ENCODE measurements at regions not wholly inside any gene's neighbourhood (a gene's known extent, or its start where the extent isn't known, plus 50 kb on each side); places are given as distances from the start of the nearest gene placed in this dataset.

DNA sequence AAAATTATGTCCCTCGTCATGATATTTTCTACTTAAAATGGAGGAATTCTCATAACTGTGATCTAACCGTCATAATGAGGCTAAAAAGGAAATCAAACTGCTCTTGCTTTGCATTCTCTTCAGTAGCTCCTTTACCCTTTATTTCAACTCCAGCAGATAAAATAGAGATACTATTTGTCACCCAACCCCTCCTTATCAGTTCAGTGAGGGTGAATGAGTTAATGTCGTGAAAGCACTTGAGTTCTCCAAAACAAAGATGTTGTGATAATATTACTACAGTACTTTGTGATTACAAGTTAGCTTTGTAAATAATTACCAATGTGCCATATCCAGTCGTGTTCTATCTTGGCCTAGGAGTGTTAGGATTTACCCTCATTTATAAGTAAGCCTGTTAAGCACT lies 63.4 kb upstream of the ANKRD28 start (continued):
- TF ChIP-seq, protein P1, sequence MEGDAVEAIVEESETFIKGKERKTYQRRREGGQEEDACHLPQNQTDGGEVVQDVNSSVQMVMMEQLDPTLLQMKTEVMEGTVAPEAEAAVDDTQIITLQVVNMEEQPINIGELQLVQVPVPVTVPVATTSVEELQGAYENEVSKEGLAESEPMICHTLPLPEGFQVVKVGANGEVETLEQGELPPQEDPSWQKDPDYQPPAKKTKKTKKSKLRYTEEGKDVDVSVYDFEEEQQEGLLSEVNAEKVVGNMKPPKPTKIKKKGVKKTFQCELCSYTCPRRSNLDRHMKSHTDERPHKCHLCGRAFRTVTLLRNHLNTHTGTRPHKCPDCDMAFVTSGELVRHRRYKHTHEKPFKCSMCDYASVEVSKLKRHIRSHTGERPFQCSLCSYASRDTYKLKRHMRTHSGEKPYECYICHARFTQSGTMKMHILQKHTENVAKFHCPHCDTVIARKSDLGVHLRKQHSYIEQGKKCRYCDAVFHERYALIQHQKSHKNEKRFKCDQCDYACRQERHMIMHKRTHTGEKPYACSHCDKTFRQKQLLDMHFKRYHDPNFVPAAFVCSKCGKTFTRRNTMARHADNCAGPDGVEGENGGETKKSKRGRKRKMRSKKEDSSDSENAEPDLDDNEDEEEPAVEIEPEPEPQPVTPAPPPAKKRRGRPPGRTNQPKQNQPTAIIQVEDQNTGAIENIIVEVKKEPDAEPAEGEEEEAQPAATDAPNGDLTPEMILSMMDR (conservative IDR thresholded peaks at IDR 0.05; ENCODE audit: low read depth in 2 of 2), result no peak
- TF ChIP-seq STAT1 (IDR thresholded peaks at IDR 0.05; ENCODE audit: unreplicated experiment) (no peak), POLR2AphosphoS5 (IDR thresholded peaks at IDR 0.05; ENCODE audit: low read depth) (no peak), CREB1 (CRISPR knock-in tag; IDR thresholded peaks at IDR 0.05; ENCODE audit: low read depth) (no peak), EZH2 (IDR thresholded peaks at IDR 0.05; ENCODE audit: low read depth, unreplicated experiment) (no peak), ZNF114 (CRISPR knock-in tag; IDR thresholded peaks at IDR 0.05) (no peak)
- TF ChIP-seq, protein P2, sequence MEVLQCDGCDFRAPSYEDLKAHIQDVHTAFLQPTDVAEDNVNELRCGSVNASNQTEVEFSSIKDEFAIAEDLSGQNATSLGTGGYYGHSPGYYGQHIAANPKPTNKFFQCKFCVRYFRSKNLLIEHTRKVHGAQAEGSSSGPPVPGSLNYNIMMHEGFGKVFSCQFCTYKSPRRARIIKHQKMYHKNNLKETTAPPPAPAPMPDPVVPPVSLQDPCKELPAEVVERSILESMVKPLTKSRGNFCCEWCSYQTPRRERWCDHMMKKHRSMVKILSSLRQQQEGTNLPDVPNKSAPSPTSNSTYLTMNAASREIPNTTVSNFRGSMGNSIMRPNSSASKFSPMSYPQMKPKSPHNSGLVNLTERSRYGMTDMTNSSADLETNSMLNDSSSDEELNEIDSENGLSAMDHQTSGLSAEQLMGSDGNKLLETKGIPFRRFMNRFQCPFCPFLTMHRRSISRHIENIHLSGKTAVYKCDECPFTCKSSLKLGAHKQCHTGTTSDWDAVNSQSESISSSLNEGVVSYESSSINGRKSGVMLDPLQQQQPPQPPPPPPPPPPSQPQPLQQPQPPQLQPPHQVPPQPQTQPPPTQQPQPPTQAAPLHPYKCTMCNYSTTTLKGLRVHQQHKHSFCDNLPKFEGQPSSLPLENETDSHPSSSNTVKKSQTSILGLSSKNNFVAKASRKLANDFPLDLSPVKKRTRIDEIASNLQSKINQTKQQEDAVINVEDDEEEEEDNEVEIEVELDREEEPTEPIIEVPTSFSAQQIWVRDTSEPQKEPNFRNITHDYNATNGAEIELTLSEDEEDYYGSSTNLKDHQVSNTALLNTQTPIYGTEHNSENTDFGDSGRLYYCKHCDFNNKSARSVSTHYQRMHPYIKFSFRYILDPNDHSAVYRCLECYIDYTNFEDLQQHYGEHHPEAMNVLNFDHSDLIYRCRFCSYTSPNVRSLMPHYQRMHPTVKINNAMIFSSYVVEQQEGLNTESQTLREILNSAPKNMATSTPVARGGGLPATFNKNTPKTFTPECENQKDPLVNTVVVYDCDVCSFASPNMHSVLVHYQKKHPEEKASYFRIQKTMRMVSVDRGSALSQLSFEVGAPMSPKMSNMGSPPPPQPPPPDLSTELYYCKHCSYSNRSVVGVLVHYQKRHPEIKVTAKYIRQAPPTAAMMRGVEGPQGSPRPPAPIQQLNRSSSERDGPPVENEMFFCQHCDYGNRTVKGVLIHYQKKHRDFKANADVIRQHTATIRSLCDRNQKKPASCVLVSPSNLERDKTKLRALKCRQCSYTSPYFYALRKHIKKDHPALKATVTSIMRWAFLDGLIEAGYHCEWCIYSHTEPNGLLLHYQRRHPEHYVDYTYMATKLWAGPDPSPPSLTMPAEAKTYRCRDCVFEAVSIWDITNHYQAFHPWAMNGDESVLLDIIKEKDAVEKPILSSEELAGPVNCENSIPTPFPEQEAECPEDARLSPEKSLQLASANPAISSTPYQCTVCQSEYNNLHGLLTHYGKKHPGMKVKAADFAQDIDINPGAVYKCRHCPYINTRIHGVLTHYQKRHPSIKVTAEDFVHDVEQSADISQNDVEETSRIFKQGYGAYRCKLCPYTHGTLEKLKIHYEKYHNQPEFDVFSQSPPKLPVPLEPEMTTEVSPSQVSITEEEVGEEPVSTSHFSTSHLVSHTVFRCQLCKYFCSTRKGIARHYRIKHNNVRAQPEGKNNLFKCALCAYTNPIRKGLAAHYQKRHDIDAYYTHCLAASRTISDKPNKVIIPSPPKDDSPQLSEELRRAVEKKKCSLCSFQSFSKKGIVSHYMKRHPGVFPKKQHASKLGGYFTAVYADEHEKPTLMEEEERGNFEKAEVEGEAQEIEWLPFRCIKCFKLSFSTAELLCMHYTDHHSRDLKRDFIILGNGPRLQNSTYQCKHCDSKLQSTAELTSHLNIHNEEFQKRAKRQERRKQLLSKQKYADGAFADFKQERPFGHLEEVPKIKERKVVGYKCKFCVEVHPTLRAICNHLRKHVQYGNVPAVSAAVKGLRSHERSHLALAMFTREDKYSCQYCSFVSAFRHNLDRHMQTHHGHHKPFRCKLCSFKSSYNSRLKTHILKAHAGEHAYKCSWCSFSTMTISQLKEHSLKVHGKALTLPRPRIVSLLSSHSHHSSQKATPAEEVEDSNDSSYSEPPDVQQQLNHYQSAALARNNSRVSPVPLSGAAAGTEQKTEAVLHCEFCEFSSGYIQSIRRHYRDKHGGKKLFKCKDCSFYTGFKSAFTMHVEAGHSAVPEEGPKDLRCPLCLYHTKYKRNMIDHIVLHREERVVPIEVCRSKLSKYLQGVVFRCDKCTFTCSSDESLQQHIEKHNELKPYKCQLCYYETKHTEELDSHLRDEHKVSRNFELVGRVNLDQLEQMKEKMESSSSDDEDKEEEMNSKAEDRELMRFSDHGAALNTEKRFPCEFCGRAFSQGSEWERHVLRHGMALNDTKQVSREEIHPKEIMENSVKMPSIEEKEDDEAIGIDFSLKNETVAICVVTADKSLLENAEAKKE (CRISPR knock-in tag; IDR thresholded peaks at IDR 0.05), result no peak

DNA sequence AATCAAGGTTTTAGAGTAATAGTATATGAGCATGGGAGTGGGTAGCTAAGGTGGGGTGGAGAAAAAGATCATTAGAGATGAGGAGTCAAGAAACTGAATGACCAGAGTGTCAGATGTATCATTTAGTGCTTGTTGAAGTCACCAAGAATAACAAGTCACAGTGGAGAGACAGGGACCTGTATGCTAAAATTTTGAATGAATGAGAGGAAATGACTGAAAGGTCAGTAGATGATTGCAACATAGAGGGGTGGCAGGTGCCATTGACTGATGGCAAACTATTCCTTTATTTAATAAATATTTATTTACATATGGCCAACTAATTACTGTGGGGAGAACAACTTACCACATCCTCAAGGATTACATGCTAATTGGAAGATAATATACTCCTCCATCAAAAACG lies 75.0 kb upstream of the ANKRD28 start:
- no peak overlapping the region for H3K27ac ChIP-seq (ENCODE audit: low read depth)
- H3K36me3 ChIP-seq (ENCODE audit: insufficient read depth), result no peaks in the 10 kb centered on the region
- no peak overlapping the region for H3K4me2 ChIP-seq
- Mint-ChIP-seq H3K4me1 (no peaks in the 10 kb centered on the region), H3K4me3 (no peak overlapping the region), H3K36me3 (ENCODE audit: low read depth) (peaks cover 21% of the 10 kb centered on the region; the same call in 2 of the 3 replicates), H3K9me3 (peaks cover 18% of the 10 kb centered on the region), H3K27ac (no peak overlapping the region), H3K27me3 (ENCODE audit: insufficient read depth, low read depth, poor library complexity) (peaks cover 2% of the 10 kb centered on the region)
- no peaks in the 10 kb centered on the region for H3K79me2 ChIP-seq (replicated peaks; ENCODE audit: insufficient read depth)
- ATAC-seq (no peak), DNase-seq (ENCODE audit: low spot score) (no peak)
- H2AFZ ChIP-seq, result no peak overlapping the region
- no peak overlapping the region for H3K4me3 ChIP-seq
- H3F3A ChIP-seq (replicated peaks; ENCODE audit: low read depth), result no peaks in the 10 kb centered on the region
- no peaks in the 10 kb centered on the region for H3K27me3 ChIP-seq (ENCODE audit: insufficient read depth)
- no peaks in the 10 kb centered on the region for H3K9me2 ChIP-seq (ENCODE audit: insufficient read depth)
- no peaks in the 10 kb centered on the region for H3K4me1 ChIP-seq (ENCODE audit: insufficient read depth)
- H4K20me1 ChIP-seq (replicated peaks; ENCODE audit: insufficient read depth), result no peaks in the 10 kb centered on the region; the same call in 1 of the 2 replicates
- no peak for TF ChIP-seq POLR2AphosphoS5 (IDR thresholded peaks at IDR 0.05; ENCODE audit: low read depth)
- TF ChIP-seq, protein P3, sequence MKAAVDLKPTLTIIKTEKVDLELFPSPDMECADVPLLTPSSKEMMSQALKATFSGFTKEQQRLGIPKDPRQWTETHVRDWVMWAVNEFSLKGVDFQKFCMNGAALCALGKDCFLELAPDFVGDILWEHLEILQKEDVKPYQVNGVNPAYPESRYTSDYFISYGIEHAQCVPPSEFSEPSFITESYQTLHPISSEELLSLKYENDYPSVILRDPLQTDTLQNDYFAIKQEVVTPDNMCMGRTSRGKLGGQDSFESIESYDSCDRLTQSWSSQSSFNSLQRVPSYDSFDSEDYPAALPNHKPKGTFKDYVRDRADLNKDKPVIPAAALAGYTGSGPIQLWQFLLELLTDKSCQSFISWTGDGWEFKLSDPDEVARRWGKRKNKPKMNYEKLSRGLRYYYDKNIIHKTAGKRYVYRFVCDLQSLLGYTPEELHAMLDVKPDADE (IDR thresholded peaks at IDR 0.05), result no peak
- TF ChIP-seq, protein P1 (conservative IDR thresholded peaks at IDR 0.05; ENCODE audit: low read depth in 2 of 2), result no peak
- TF ChIP-seq EZH2 (IDR thresholded peaks at IDR 0.05; ENCODE audit: low read depth, unreplicated experiment), result no peak
- TF ChIP-seq JUNB (IDR thresholded peaks at IDR 0.05; ENCODE audit: unreplicated experiment), result no peak
- TF ChIP-seq, protein P4, sequence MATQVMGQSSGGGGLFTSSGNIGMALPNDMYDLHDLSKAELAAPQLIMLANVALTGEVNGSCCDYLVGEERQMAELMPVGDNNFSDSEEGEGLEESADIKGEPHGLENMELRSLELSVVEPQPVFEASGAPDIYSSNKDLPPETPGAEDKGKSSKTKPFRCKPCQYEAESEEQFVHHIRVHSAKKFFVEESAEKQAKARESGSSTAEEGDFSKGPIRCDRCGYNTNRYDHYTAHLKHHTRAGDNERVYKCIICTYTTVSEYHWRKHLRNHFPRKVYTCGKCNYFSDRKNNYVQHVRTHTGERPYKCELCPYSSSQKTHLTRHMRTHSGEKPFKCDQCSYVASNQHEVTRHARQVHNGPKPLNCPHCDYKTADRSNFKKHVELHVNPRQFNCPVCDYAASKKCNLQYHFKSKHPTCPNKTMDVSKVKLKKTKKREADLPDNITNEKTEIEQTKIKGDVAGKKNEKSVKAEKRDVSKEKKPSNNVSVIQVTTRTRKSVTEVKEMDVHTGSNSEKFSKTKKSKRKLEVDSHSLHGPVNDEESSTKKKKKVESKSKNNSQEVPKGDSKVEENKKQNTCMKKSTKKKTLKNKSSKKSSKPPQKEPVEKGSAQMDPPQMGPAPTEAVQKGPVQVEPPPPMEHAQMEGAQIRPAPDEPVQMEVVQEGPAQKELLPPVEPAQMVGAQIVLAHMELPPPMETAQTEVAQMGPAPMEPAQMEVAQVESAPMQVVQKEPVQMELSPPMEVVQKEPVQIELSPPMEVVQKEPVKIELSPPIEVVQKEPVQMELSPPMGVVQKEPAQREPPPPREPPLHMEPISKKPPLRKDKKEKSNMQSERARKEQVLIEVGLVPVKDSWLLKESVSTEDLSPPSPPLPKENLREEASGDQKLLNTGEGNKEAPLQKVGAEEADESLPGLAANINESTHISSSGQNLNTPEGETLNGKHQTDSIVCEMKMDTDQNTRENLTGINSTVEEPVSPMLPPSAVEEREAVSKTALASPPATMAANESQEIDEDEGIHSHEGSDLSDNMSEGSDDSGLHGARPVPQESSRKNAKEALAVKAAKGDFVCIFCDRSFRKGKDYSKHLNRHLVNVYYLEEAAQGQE (IDR thresholded peaks at IDR 0.05; ENCODE audit: unreplicated experiment), result no peak
- TF ChIP-seq STAT1 (IDR thresholded peaks at IDR 0.05; ENCODE audit: unreplicated experiment), result no peak
